GM21825 (cell line): ENCODE measurements at regions not wholly inside any gene's neighbourhood (a gene's known extent, or its start where the extent isn't known, plus 50 kb on each side); places are given as distances from the start of the nearest gene placed in this dataset.
"Not testable (repeated sequence)": the region's sequence is repeated elsewhere in the genome, so short reads cannot be mapped to it uniquely, and the experiment has no call there.

Source experiments
- ATAC-seq: cut with Tn5 transposase; IDR thresholded peaks from one replicate; pipeline ENCODE4 v1.9.1; 2021; ENCODE audit warnings: mild to moderate bottlenecking, moderate library complexity; ENCODE audit not compliant: unreplicated experiment

GRCh38 chr14:71355324-71356201 lies 448.3 kb downstream of the PCNX1 start:
- ATAC-seq = no peak

DNA sequence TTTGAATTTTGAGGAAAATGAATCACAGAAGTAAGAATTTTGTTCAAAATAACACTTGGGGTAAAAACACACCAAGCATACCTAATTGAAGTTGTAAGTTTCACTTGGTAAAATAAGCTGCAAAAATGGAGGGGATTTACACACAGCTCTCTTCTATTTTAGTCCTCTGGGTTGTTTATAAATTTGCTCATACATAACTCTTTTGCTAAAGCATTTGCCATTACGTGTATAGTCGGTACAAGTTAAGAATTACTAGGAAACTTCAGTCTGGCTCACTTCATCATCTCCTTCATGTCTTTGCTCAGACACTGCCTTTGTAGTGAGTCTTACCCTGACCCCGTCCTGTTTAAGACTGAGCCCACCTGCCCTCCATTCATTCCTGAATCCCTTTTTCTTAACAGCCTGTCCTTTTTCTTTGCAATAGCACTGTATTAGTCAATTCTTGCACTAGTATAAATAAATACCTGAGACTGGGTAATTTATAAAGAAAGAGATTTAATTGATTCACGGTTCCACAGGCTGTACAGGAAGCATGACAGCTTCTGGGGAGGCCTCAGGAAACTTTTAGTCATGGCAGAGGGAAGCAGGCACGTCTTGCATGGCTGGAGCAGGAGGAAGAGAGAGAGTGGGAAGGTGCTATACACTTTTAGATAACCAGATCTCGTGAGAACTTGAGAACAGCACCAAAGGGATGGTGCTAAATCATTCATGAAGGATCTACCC lies 451.1 kb downstream of the PCNX1 start:
- no peak for ATAC-seq

- not testable (repeated sequence) for ATAC-seq
Observed at GRCh38 chr14:71358932-71359421, 451.7 kb downstream of the PCNX1 start.

- no peak for ATAC-seq
Observed at GRCh38 chr14:71359823-71360222, 452.6 kb downstream of the PCNX1 start.

DNA sequence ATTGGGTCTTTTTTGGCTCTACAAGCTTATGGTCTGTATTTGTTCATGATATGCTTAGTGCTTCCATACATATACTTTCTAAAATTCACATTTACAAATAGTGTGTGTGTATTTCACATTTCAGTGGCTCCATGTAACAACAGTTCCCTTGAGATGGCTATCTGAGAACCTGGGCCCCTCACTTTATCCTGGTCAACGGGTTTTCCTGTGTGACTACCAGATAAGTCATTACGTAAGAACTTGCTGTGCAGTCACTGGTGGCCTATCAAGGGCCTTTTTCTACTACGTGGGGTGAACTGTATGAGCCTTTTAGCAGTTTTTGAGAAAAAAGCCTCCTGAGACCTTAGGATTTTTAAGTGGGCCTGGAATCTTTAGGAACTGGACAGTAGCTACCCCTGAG lies 454.1 kb downstream of the PCNX1 start:
- ATAC-seq = no peak

DNA sequence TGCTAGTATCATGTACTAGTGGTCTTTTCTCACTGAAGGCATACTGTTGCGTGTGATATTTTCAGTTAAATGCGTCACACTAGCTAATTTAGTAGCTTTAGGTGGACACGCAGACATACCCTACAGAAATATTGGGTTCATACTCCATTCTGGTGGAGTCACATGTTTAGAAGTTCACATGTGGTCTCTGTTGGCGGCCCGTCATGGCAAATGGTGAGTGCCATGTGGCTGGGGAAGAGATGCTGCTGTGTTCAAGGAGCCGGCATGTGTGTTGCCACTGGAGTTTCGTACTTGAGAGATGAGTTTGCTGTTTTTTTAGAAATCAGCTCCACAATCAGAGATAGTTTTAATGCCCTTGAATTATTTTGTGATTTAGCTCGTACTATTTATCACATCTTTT lies 454.6 kb downstream of the PCNX1 start:
- no peak for ATAC-seq

GRCh38 chr14:71362282-71362681 lies 455.0 kb downstream of the PCNX1 start:
- ATAC-seq = no peak

DNA sequence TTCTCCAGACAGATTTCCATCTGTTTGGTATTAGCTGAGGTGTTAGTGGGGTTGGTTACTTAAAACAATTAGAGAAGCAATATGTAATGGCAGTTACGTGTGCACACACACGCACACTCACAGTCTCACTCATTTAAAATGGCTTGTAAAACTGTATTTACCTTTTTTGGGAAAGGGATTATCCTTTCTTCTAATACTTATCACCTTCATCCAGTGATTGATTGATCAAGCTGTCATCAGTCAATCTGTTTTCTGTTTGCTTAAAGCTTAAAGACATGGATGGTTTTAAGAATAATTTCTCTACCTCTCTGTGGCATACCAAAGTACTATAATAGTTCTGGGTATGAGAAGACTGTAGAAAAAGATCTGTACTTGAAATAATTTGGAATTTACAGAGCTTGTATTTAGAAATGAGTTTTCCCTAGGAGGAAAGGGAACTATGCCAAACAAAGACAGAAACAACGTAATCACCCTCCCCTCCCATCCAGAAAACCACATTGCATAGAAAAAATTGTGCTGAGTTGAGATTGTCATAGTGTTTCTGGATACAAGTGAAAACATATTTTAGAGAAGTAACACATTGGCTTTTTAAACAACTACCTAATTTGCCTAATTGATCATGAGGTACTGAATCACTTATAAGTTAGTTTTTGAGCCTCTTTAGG lies 455.8 kb downstream of the PCNX1 start:
- no peak for ATAC-seq

GRCh38 chr14:71363946-71364925 lies 457.0 kb downstream of the PCNX1 start:
- ATAC-seq = no peak

DNA sequence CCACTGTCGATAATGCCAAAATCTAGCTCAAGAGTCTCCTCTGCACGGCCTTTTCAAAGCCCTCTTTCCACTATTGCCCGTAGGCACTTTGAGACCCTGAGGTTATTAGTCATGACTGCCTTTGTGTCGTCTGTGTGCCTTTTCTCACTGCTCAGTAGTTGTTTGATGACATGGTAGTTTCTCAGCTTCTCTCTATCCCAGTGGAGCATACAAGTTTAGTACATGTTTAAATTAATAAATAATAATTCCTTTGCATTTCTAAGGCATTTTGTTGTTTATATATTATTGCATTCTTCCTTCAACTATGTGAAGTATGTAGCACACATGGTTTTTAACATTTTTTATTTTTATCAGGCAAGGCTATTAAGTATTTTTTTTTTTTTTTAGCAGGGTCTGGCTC lies 458.1 kb downstream of the PCNX1 start:
- no peak for ATAC-seq

- ATAC-seq = no peak
Observed at GRCh38 chr14:71366861-71367260, 459.6 kb downstream of the PCNX1 start.

GRCh38 chr14:71371711-71372396 lies 464.6 kb downstream of the PCNX1 start:
- peak; percentile 65 for ATAC-seq

DNA sequence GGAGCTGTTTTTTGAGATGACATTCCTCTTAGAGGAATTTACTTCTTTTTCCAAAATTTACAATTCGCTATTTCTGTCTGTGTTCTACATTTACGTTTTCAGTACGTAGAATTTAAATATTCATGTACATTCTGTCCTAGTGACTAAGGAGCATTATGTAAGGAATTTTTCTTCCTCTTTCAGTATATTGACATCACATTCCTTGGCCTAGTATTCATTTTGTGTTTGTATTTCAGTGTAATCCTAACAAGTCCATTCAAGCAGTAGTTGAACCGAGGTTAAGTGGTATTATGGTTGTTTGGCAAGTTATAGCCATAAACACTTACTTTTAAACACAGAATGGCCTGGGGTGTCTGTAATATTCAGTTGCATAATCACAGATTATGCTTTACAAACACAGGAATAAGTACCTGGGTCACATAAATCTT lies 465.2 kb downstream of the PCNX1 start:
- ATAC-seq = no peak

DNA sequence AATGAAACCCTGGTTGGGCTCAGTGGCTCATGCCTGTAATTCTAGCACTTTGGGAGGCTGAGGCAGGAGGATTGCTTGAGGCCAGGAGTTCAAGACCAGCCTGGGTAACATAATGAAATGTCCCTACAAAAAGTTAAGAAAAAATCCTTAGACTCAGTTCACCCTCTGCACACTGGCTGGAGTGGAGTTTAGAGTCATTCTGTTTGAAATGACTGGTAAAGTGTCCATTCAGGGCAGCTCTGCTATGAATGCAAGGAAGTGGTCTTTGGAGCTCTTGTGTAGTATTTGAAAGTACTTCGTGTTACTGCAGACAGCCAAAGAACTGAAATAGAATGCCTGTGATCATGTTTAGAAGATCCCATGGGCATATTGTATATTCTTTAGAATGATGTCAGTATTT lies 466.5 kb downstream of the PCNX1 start:
- ATAC-seq = no peak

GRCh38 chr14:71374989-71375388 lies 467.7 kb downstream of the PCNX1 start:
- no peak for ATAC-seq

DNA sequence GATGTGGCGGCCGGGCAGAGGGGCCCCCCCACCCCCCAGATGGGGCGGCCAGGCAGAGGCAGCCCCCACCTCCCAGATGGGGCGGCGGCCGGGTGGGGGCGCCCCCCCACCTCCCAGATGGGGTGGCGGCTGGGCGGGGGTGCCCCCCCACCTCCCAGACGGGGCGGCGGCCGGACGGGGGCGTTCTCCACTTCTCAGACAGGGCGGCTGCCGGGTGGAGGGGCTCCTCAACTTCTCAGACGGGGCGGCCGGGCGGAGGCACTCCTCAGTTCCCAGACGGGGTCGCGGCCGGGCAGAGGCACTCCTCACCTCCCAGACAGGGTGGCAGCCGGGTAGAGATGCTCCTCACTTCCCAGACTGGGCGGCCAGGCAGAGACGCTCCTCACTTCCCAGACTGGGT lies 469.8 kb downstream of the PCNX1 start:
- ATAC-seq = no peak

- no peak for ATAC-seq
Observed at GRCh38 chr14:71380271-71380670, 473.0 kb downstream of the PCNX1 start.

DNA sequence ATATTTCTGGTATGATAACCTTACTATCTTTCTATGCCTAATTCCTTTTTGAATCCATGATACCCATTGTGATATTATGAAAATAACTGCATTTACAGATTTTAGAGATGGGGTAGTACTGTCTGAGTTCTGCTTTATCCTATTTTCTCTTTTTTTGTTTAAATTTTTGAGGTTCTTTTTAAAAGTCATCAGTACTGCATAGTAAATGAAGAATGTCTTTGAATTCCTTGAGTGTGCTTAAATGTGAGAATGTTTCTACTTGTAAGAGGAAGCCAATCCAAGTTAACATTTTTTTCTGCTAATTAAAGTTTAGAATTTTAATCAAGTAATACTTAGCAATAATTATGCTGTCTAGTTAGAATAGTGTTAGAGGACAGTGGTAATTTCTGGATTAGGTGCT lies 474.6 kb downstream of the PCNX1 start:
- no peak for ATAC-seq

DNA sequence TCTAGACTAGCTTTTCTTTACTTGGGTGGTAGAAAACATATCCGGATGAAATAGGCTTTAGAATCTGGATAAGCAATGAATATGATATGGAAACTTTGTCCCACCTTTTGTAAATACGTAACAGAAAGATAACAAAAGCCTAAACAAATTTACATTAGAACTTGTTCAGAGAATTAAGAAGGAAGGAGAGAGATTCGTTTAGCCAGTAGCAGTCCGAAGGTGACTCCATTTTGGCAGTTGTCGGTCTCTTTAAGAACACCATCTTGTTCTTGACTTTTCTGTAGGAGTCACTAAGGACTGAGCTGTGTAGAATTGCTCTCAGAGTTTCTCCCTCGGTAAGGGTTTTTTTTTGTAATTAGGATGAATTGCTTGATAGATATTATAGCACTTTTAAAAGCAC lies 475.1 kb downstream of the PCNX1 start:
- no peak for ATAC-seq

GRCh38 chr14:71383510-71383909 lies 476.3 kb downstream of the PCNX1 start:
- no peak for ATAC-seq
